ENCODE measurements at regions not wholly inside any gene's neighbourhood (a gene's known extent, or its start where the extent isn't known, plus 50 kb on each side); places are given as distances from the start of the nearest gene placed in this dataset.
A peak's percentile ranks its signal among the peaks of the same experiment; 100 is the strongest.
"Not testable (repeated sequence)": the region's sequence is repeated elsewhere in the genome, so short reads cannot be mapped to it uniquely, and the experiment has no call there.

- DNase-seq; intact Hi-C loops (cut with DNase I): not testable (repeated sequence)
Observed at GRCh38 chr9:68593760-68594159, 53.1 kb upstream of the TMEM252 start.

DNA sequence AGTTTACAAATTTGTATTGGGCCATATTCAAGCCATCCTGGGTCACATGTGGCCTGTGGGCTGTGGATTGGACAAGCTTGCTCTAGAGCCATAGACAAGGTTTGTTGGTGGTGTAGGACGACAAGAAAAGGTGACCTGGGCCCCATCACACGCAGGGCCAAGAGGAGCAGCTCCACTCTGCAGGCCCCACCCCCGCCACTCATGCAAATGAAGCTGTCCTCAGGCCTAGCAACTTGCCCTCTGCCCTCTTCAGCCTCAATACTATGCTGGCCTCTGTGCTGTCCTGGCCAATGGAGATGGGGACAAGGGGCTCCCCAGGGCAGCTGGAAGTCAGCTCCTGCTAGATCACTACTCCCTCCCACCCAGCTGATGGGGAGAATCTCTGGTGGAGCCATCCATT is 55.2 kb upstream of the TMEM252 start:
- intact Hi-C loops (cut with DNase I) = no loop called here
- DNase-seq = no peak

GRCh38 chr9:68597362-68597997 is 56.8 kb upstream of the TMEM252 start:
- DNase-seq = no peak
- intact Hi-C loops (cut with DNase I) = no loop called here

DNA sequence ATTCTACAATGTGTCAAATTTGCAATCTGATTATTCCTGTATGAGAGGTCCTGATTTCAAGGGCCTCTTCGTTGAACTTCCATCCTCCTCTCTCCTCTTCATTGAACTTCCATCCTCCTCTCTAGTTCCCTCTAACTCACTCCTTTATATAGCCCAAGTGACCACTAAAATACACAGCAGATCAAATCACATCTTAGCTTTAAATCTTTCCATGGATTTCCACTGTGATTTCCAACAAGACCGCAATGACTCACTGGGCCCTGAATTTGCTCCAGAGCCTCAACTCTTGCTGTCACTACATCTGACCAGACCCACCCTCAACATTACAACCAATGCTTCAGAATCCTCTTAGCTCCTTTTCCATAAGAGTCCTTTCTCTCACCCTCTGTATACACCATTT is 59.1 kb upstream of the TMEM252 start:
- intact Hi-C loops (cut with DNase I) = no loop called here

DNA sequence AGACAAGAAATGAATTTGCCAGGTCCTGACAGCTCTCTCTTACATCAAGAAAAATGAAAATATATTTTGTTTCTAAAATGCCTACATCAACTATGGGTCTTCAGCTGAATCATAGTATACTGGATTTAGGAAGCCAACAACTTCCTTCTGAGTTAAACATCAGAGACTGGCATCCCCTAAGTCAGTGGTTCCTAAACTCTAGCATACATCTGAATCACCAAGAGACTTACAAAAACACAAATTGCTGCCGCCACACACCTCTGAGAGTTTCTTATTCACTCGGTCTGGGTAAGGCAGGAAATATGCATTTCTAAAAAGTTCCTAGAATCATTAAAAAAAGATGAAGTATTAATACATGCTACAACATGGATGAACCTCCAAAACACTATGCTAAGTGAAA is 60.4 kb upstream of the TMEM252 start:
- intact Hi-C loops (cut with DNase I) = no loop called here
- no peak for DNase-seq

More for the DNA sequence above, 59.1 kb upstream of the TMEM252 start:
- no peak for DNase-seq

DNA sequence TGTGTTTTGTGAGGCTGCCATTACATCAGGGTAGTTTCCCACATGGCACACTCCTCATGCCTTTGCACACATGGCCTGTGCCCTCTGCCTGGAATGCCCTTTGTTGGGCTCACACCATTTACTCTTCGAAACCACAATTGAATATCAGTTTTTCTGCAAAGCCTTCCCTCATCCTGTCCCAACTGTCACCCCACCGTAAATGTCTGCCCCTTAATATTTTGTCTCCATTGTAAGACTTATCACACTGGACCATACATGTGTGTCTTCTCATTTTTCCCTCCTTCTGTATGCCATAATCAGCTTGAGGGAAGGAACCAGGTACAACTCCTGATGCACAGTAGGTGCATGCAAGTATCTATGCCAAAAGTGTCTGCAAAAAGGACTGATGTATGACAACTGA is 62.7 kb upstream of the TMEM252 start:
- intact Hi-C loops (cut with DNase I) = no loop called here
- DNase-seq = no peak

- DNase-seq = no peak
- intact Hi-C loops (cut with DNase I) = no loop called here
Observed at GRCh38 chr9:68608763-68609162, 68.1 kb upstream of the TMEM252 start.

- intact Hi-C loops (cut with DNase I) = no loop called here
- no peak for DNase-seq
Observed at GRCh38 chr9:68609901-68610415, 69.3 kb upstream of the TMEM252 start.

DNA sequence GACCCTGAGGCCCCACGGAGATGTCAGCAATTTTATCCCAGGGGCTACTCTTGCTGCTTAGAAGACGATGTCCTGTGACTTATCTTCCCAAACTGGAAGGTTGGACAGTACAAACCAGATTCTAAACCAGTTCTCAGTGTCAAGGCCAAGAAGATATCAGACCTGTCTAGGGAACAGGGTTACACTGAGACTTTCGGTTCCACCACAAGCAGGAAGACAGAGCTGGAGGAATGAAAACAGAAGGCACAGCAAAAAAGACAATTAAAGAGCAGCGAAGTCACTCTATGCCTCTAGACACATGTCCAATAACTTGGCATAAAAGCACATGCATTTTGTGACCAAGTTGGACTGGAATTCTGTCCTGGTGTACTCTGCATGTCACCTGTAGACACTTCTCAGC is 73.4 kb upstream of the TMEM252 start:
- DNase-seq = no peak
- intact Hi-C loops (cut with DNase I) = no loop called here

DNA sequence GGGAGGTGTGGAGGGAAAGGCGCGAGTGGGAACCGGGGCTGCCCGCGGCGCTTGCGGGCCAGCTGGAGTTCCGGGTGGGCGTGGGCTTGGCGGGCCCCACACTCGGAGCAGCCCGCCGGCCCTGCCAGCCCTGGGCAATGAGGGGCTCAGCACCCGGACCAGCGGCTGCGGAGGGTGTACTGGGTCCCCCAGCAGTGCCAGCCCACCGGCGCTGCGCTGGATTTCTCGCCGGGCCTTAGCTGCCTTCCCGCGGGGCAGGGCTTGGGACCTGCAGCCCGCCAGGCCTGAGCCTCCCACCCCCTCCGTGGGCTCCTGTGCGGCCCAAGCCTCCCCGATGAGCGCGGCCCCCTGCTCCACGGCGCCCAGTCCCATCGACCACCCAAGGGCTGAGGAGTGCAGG is 76.3 kb upstream of the TMEM252 start:
- intact Hi-C loops (cut with DNase I) = not testable (repeated sequence)
- peak in 1 of 10 donors; percentile 72 for DNase-seq

DNA sequence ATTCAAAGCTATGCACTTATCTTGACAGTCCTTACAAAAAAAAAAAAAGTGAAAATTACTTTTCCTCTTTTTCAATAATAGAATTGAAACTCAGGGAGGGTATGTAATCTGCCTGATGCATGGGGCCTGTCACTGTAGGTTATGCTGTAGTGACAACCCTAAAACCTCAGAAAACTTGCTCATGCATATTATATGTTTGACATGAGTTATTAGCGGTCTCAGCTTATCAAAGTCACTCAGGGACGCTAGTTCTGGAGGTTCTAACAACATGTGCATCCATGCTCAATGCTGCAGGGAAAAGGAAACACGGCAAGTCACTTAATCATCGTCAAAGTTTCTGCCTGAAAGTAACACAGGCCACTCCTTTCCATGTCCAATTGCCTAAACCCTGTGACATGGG is 78.4 kb upstream of the TMEM252 start:
- no peak for DNase-seq
- intact Hi-C loops (cut with DNase I) = no loop called here

GRCh38 chr9:68619636-68620035 is 79.0 kb upstream of the TMEM252 start:
- DNase-seq = no peak
- intact Hi-C loops (cut with DNase I) = no loop called here

- intact Hi-C loops (cut with DNase I) = no loop called here
- no peak for DNase-seq
Observed at GRCh38 chr9:68625559-68625958, 79.5 kb upstream of the PIP5K1B start.

- DNase-seq = no peak
- intact Hi-C loops (cut with DNase I) = no loop called here
Observed at GRCh38 chr9:68626526-68626925, 78.5 kb upstream of the PIP5K1B start.

GRCh38 chr9:68627104-68627503 is 77.9 kb upstream of the PIP5K1B start:
- no peak for DNase-seq
- intact Hi-C loops (cut with DNase I) = no loop called here

GRCh38 chr9:68627594-68627993 is 77.4 kb upstream of the PIP5K1B start:
- no peak for DNase-seq
- intact Hi-C loops (cut with DNase I) = no loop called here

GRCh38 chr9:68629042-68629441 is 76.0 kb upstream of the PIP5K1B start:
- DNase-seq = no peak
- intact Hi-C loops (cut with DNase I) = no loop called here

DNA sequence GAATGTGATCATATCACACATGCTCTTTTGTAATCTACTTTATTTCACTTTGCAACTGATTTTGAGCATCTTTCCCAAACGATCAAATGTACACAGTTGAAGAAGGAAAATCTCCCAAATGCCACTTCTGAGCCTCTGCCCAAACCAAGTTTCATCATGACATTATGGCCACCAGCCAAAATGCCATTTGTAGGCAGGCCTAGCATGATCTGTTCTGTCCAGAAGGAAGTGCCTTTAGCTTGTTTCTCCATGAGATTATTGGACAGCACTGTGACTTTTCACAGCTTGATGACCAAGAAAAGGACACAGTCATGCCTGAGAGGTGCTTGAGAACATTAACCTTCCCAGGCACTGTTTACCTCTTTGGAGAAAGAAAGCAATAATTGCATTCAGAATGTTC is 73.2 kb upstream of the PIP5K1B start:
- intact Hi-C loops (cut with DNase I) = no loop called here
- no peak for DNase-seq

- intact Hi-C loops (cut with DNase I) = no loop called here
Observed at GRCh38 chr9:68637020-68637419, 68.0 kb upstream of the PIP5K1B start.

DNA sequence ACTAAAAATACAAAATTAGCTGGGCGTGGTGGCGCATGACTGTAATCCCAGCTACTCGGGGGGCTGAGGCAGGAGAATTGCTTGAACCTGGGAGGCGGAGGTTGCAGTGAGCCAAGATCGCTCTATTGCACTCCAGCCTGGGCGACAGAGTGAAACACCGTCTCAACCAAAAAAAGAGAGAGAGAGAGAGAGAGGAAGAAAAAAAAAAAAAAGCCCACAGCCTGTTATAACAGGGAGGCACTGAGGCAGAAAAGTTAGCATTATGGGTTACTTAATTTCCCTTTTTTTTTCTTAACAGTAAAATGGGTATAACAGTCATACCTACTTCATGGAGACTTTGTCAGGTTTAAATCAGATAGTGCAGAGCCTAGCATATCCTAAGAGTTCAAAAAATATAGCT is 65.8 kb upstream of the PIP5K1B start:
- DNase-seq; intact Hi-C loops (cut with DNase I): not testable (repeated sequence)

More at GRCh38 chr9:68637020-68637419, 68.0 kb upstream of the PIP5K1B start:
- DNase-seq = no peak

- DNase-seq = no peak
- intact Hi-C loops (cut with DNase I) = no loop called here
Observed at GRCh38 chr9:68640421-68641089, 64.5 kb upstream of the PIP5K1B start.
